HG03159 (cell line): ENCODE measurements at regions not wholly inside any gene's neighbourhood (a gene's known extent, or its start where the extent isn't known, plus 50 kb on each side); places are given as distances from the start of the nearest gene placed in this dataset.

Source experiments
- ATAC-seq: cut with Tn5 transposase; IDR thresholded peaks from one replicate; pipeline ENCODE4 v1.9.1; 2021; ENCODE audit warnings: mild to moderate bottlenecking, moderate library complexity; ENCODE audit not compliant: unreplicated experiment

DNA sequence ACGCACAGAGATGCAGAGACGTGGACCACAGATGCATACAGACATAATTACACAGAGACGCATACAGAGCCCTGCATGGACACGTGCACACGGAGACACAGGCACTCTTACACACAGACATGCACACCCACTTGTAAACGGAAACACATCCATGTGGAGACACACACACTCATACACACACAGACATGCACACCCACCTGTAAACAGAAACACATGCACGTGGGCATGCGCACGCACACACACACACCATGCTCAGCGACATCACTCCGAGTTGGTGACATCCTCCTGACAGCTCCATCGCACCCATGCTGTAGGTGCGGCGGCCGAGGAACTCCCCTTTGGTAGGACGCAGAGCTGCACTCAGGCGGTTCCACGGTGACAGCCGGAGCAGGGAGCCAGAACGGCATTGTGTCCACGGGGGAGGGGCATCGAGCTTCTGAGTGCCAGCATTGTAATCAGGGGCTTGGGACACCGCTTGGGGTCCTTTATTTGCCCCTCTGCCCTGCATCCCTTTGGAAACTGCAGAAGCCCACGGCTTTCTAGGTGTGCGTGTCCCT, 233.5 kb downstream of the RBFOX3 start:
- no peak for ATAC-seq

DNA sequence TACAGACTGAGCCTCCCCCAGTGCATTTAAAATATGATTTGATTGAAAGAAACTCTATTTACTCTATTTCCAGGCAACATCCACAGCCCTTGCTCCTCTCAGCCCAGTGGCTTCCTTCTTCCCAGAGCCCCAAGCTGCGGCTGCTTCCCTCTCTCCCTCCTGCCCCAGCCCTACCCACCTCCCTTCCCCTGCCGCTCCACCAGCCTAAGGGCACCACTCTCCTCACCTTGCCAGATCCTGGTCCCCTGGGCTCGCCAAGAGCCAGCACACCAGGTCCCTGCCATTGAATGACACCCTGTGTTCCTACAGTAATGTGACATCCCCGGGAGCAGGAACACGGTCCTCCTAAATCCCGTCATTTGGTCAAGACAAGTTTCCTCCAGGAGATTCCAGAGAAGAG, 236.0 kb downstream of the RBFOX3 start:
- ATAC-seq = no peak

DNA sequence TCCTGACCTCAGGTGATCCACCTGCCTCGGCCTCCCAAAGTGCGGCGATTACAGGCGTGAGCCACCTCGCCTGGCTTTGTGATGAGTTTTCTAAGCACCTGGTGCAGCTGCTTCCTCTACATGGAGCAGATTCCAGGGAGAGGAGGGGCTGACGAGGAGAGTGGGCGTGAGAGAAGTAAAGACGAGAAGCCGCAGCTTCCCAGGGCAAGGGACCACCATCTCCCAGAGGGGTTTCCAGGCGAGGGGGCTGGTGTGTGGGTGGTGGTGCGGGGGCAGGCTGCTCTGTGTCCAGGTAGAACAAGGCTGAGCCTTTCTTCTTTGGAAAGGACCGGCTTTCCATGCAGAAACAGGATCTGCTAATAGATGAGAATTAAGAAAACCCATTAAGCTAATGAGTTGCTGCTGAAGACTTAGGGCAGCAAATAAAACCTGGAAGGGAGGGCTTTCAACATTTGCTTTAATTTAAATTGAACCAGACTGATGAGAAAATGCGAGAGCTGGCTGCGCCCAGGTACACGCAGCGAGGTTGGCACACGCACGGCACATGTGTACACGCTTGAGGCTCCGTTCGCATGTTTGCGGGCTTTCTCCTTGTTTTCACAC, 236.7 kb downstream of the RBFOX3 start:
- ATAC-seq = no peak

DNA sequence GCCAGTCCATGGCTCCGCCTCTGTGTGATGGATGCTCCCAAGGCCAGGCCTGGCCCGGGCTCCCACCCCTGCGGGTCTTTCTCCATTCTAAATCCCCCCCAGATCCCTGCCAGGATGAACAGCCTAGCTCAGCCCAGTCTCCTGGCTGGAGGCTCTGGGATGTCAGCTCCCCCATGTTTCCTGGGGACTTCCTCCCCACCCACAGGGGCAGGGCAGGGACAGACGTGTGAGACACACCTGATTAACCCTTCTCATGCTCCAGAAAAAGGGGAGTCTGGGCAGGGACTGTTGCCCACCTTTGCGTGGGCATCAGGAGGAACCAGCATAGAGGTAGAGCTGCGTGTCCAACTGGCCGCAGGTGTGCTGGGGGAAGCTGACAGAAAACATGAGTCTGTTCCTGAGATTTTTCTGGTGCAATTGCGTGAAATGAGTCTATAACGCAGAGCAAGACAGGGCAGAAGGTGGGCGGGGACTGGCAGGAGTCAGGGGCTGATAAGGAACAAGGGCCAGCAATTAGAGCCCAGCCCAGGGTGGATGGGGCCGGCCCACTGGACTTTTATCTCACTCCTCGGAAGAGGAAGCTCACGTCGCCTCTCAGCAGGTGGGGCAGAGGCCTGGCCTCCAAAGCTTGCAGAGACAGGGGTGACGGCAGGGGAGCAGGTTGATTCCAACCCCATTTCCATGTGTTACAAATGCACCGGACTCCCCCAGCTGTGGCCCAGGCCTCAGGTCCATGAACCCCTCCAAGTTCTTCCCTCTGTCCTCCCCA, 238.2 kb downstream of the RBFOX3 start:
- ATAC-seq = no peak

DNA sequence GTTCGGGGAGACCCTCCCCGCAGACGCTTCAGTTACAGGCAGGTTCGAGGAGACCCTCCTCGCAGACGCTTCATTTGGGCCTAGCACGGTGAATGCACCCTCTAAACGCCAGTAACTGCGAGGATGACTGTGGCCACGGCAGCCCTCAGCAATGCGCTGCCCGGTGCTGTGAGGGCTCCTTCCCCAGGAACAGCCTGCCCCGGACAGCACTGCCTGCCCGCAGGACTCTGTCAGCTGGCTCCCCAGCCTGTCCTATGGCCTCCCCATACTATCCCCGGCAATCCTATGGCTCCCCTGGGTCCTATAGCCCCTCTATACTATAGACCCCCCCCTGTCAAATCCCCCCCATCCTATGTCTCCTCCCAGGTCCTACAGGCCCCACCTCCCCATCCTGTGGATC, 238.9 kb downstream of the RBFOX3 start:
- ATAC-seq = no peak

DNA sequence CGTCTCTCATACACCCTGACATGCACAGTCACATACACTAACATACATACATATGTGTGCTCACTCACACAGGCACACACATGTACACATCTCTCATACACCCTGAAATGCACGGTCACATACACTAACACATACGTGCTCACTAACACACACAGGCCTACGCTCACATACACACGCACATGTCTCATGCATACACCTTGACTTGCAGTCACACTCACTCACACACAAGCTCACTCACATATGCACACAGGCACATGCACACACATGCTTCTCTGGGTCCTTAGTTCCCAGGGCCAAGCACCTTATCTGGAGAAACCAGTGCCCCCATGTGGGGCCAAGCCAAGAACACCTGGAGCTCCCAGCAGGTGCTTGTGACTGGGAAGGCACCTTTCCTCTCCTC, 240.3 kb downstream of the RBFOX3 start:
- ATAC-seq = no peak

DNA sequence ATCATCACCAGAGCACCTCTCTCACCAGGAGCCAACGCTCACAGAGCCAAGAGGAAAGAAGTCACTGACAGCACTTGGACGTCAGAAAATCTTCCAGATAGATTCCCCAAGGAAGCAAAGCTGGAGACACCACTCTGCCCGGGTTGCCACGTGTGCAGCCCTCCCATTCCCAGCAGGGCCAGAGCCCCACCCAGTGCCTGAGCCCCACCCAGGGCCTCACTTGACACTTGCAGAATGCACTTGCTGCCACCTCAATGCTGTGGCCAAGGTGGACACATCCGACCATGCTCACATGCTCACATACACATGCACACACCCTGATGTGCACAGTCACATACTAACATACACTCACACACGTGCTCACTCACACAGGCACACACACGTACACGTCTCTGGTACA, 240.7 kb downstream of the RBFOX3 start:
- ATAC-seq = no peak

DNA sequence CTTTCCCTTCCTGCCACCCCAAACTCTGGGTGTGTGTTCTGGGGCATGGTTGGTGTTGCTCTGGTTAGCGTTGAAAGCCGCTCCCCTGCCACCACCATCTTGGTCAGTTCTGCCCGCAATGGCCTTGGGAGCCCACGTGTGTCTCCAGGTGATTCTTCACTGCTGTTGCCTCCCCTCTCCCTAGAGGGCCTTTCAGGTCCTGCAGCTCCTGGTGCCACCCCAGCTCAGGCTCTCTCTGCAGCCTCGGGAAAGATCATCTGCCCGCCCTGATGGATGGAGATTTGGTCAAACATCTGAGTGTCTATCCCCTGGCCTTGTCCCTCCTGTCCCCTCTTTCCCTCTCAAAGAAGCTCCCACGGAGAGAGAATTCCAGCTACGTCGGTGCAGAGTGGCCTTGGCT, 241.3 kb downstream of the RBFOX3 start:
- no peak for ATAC-seq

DNA sequence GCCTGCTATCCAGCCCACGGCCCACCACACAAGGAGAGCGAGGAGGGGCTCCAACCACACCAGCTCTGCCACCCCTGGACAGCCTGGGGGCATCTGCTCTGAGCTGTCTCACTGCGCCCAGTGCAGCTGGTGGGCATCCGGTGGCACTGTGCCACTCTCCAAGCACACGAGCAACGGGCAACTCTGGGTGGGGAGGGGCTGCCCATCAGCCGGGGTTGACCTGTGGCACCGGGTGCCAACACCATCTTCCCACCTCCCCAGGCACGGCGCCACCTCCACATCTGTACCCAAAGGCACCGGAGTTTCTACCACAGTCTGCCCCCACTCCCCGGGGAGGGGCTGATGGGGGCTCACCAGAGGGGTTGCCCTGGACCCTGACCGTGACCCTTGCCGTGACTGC, 241.8 kb downstream of the RBFOX3 start:
- no peak for ATAC-seq

DNA sequence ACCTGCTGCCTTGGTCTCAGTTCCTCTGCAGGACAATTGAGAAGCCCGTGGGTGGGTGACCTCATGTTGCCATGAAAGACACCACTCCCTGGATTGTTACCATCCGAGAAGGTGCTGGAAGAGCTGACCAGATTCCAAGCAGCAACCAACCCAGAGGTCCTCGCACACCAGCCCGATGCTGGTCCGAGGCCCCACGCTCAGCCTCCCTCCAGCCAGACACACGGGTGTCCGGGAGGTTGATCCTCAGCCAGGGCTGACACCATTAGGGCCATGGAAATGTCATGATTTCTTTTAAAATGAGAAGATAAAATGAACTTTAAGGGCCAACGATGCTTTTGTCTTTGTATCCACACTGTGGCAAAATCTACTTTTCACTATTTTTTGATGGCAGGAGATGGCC, 242.3 kb downstream of the RBFOX3 start:
- ATAC-seq = no peak

DNA sequence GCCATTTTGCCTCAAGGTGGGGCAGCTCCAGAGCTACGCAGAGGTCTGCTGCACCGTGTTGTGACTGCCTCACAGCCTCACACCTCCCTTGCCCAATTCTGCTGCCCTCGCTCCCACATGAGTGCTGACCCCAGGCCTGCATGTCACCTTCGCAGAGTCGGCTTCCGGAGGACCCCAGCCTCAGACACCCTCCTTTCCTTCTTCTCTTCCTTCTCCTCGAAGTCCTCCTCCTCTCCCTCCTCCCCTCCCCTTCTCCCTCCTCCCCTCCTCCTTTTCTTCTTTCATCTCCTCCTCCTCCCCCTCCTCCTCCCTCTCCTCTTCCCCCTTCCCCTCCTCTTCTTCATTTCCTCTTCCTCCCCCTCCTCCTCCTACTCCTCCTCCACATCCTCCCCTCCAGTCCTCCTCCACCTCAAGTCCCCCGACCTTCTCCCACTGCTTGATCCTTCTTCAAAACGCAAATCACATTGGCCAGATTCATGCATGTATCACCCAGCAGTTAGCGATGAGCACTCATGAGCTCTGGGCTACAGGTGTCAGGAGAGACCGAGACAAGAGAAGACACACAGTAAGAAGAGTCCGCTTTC, 243.8 kb downstream of the RBFOX3 start:
- ATAC-seq = no peak

DNA sequence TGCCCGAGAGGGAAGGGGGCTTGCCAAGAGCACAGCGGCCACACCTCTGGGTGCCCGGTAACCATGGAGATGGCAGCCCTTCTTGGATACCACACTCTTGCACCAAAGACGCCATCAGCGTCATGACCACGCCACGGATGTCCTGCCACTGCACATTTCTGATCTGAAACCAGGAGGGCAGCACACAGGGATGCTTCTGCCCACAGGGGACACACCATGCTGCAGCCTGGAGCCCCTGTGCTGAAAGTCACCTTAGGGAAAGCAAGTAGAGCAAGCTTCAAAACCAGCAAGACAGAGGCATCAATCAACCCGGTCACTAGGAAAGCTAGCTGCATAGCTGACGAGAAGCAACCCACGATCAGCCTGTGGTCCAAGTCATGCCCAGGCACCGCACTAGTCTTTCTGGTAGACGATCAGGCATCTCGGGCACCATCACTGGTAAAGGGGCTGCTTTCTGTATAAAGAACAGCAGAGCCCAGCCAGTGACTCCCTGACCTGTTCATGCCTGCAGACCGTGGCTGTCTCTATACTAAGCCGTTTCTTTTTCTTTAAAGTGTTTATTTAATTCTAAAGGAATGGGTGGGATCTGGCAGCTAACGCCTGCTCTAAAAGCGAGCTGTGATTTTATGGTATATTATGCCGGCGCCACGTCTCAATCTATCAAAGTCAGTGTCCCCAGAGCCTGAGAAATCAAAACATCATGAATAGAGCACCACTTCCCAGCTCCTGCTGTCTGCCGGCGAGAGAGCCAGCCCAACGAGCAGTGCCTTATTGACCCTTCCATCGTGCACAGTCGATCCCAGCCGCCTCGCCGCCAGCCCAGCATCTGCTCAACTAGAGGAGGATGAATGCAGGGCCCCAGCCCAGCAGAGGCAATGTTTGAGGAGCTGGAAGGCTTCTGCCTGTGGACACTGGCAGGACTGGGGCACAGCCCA, 244.7 kb downstream of the RBFOX3 start:
- no peak for ATAC-seq

DNA sequence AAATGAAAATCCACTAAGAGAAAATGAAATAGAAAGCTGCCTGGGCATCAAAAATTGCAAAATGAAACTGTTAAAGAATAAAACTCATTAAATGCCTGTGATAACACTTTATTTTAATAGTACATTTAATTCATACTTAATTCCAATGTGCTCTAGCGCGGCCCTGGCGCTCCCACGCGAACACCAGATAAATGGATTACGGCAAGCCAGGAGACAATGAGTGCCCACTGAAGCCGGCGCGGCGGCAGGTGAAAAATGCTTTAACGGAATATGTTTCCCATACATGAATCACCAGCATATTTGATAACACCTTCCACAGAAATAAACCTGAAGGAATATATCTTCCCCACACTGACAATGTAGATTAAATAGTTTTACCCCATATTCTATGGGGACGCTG, 245.5 kb downstream of the RBFOX3 start:
- no peak for ATAC-seq

DNA sequence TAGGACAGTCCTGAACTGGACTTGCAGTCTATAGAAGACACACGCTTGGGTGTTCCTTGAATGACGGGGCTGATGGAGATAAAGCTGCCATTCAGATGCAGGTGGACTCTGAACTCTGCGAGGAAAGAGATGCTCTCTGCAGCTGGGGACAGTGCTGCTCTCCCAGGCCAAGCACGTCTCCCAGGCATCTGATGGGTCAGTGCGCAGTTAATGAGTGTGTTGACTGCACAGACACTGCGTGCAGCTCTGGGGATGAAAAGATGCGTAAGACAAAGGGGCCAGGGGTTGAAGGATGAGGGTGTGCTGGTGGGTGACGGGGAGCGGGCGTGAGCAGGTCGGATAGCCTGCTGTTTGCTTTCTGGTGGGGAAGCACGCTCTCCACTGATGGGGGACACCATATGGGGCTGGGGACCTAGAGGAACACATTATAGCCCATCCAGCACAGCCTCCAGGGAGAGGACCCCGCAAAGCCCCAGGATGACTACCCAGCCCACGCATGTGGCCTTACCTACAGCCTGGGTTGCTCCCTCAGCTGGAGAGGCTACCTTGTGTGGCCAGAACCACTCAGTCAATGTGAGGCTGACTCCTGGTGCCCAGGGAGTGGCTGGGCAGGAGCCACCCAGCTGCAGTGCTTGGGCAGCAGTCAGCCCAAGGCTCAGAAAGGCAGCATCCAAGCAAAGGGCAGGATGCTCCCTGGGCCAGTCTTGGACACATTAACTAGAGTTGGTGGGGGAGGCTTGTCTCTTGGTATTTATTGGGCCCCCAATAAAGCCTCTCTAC, 246.3 kb downstream of the RBFOX3 start:
- ATAC-seq = no peak

DNA sequence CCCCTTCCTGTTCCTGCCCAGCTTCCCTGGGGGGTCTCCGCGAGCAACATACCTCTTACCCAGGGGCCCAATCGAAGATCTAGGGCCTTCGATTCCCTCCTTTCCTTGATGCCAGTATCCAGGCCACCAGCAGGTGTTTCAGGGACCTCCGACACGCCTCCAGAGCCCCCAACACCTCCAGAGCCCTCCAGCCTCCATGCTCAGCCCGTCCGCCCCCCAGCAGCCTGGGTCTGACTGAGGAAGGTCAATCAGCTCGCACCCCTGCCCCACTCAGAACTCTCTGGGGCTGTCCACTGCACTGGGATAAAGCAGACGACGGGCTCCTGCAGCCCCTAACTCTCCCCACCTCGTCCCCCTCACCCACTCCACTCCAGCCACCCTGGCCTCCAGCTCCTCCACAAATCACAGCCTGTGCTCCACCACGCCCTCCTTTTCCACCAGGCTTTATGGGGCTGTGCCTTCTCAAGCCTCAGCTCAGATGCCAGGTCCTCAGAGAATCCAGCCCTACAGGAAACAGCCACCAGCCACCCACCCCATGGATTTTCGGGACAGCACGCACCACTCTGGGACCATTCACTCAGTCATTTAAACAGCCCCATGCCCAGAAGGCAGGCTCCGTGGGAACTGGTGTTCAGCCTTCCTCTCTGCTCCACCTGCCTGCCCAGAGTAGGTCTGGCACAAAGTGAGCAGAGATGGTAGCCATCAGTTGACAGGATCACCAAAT, 247.1 kb downstream of the RBFOX3 start:
- no peak for ATAC-seq

DNA sequence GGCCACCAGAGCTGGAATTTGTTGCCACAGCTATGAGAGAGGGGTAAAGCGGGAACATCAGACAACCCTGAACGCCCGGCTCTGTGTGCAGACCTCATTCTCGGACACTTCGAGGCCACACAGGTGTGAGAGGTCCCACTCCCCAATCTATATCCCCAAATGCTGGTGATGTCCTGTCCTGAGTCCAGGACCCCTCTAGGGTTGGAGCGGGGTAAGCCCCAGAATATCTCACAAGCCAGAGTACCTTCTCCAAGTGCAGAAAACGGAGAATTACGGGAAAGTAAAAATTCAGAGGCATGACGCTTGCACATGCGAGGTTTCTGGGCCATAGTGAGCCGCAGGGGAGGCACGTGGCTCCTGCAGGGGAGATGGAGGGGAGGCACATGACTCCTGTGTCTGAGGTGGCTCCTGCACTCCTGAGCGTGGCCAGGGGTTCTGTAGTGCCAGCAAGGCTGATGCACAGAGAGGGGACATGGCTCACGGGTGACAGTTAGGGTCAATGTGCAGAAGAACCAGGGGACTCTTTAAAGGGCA, 248.0 kb downstream of the RBFOX3 start:
- no peak for ATAC-seq

DNA sequence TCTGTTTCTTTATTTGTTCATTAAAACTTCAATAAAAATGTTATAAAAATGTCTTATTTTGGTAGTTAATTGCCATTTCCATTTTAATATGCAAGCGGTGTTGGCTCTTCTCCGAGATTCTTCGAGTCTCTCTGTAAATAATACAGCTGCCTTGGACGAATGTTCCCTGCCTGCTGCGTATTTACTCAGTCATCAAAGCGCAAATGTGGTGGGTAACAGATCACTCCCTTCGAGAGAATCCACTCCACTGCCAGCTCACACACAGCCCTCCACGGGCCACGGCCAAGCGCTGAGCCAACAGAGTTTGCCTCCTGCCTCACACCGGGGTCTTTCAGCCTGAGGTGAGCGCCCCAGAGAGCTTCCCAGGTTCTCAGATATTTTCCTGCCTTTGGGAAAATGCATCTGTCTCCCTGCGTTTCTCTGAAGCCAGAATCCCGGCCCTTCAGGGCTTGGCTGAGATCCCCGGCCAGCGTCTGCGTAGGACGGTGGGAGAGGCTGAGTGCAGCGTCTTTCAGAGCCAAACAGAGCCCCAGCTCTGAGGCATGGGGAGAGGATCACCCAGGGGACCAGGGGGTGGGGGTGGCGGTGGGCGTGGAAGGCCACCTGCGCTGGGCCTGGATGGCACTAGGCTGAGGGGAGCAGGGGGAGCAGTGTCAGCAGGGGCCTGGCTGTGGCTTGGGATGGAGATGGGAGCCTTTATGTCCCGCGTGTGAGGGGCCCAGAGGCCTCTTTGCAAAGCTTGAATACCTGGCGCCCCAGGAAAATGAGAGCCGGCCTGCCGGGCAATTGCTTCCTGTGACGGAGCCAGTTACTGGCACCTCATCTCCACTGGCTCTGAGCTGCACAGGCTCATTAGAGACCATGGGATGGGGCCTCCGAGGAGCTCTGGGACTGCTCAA, 248.7 kb downstream of the RBFOX3 start:
- ATAC-seq = no peak

DNA sequence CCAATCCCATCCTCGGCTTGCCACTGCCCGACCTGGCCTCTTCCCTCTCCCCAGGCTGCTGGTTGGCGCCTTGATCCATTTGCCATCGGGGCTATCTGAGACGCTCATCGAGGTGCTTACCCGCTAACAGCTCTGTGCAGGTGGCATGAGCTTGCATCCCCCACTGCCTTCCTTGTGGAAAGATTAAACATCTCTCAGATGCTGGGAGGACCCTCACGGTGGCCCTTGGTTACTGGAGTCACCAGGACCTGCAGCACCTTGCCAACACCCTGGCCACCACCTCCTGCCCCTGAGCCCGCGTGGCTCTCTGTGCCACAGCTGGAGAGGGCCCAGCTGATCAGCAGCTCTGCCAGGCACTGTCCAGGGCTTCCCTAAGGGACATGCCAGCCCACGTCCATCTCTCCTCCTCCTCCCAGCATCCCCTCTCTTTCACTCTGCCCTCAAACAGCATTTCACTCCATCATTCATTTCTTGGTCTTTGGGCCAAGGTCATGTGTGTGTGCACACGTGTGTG, 249.6 kb downstream of the RBFOX3 start:
- no peak for ATAC-seq
